Right hindlimb (tissue), 1 donor: ENCODE measurements at regions not wholly inside any gene's neighbourhood (a gene's known extent, or its start where the extent isn't known, plus 50 kb on each side); places are given as distances from the start of the nearest gene placed in this dataset.
"Not testable (repeated sequence)": the region's sequence is repeated elsewhere in the genome, so short reads cannot be mapped to it uniquely, and the experiment has no call there.

Experiments
- DNase-seq: peaks from one replicate; pipeline ENCODE4 v3.0.0-alpha.2; 2018

- DNase-seq: no peak
These were observed 77.8 kb upstream of the TBC1D5 start for GRCh38 chr3:17820275-17820674.

GRCh38 chr3:17817973-17818372 is 75.5 kb upstream of the TBC1D5 start:
- not testable (repeated sequence) for DNase-seq

DNA sequence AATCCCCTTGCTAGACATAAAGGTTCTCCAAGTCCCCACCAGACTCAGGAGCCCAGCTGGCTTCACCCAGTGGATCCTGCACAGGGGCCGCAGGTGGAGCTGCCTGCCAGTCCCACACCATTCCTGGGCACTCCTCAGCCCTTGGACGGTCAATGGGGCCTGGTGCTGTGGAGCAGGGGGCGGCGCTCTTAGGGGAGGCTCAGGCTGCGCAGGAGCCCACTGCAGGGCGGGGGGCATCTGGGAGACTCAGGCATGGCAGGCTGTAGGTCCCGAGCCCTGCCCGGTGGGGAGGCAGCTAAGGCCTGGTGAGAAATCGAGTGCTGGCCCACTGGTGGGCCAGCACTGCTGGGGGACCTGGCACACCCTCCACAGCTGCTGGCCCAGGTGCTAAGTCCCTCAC is 75.1 kb upstream of the TBC1D5 start:
- DNase-seq: no peak

DNA sequence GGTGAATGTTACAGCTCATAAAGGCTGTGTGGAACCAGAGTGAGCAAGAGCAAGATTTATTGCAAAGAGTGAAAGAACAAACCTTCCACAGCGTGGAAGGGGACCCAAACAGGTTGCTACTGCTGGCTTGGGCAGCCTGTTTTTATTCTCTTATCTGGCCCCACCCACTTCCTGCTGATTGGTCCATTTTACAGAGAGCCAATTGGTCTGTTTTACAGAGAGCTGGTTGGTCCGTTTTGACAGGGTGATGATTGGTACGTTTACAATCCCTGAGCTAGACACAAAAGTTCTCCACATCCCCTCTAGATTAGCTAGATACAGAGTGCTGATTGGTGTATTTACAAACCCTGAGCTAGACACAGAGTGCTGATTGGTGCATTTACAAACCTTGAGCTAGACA is 74.4 kb upstream of the TBC1D5 start:
- DNase-seq: not testable (repeated sequence)

- DNase-seq: not testable (repeated sequence)
These were observed 69.9 kb upstream of the TBC1D5 start for GRCh38 chr3:17812328-17812727.

GRCh38 chr3:17811646-17812045 is 69.2 kb upstream of the TBC1D5 start:
- DNase-seq: no peak

DNA sequence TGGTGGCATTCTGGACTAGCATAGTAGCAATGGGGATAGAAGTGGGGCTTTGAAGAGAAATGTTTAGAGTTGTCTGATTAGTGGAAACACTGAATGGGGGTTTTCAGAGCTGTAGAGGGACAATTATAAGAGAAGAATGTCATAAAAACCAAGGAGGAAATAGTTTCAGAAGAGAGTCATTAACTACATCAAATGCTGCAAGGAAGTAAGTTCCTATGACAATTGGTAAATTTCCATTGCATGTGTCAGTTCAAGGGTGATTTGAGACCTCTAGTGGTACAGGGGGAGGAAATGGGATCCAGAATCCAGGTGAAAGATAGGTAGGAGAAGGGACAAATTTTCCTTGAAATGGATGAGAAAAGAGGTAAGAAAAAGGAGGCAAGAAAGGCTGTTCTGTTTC is 68.3 kb upstream of the TBC1D5 start:
- DNase-seq: no peak

GRCh38 chr3:17808994-17809393 is 66.6 kb upstream of the TBC1D5 start:
- DNase-seq: no peak

DNA sequence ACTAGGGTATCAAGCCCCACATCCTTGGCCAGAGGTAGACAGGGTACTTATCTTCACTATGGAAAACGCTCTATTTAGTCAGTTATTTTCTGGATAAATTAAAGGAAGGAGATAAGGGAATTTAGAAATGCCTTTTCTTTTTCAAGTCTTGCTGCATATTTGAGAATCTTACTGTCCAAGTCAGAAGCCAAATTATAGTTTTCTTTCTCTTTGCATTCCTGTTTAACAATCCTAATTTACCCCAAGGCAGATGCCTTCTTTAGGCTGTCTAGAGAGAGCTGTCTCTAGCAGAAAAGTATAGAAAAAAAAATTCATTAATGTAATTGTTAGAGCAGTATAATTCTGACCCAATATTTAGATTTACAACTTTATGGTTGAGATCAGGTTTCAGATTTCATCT is 64.4 kb upstream of the TBC1D5 start:
- DNase-seq: no peak

- no peak for DNase-seq
These were observed 63.8 kb upstream of the TBC1D5 start for GRCh38 chr3:17806201-17806600.

- no peak for DNase-seq
These were observed 63.1 kb upstream of the TBC1D5 start for GRCh38 chr3:17805461-17805940.

DNA sequence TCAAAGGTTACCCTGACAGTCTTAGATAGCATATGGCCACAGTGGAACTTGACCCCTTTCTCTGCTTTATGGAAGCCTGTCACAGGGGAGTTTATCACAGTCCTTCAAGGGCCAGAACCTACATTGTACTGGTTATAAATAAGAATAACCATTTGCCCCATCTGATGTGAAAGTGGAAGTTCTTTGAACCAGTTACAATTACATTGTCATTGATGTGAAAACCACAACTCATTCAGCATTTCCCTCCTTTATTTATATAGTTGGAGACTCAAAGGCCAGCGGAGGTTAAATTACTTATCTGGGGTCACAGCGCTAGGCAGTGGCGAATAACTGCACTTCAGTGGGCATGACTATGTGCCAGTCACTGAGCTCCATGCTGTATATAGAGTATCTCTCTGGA is 60.5 kb upstream of the TBC1D5 start:
- no peak for DNase-seq

- no peak for DNase-seq
These were observed 58.7 kb upstream of the TBC1D5 start for GRCh38 chr3:17801131-17801530.

DNA sequence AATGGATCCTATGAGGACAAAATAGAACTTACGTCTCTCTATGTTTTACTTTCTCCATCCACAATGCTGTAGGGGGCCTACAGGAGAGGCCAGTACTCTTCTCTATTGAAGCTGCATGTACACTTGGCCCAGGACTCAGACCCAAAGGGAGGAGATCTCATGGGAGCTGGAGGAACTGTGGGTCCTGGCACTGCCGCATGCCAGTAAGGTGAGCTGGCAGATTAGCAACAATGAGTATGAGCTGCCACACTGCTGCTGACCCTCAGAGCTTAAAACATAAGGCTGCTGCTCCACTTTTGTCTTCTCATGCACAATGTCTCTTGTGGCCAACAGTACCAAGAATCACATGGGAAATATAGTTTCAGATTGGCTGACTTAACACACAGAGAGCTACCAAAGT is 57.8 kb upstream of the TBC1D5 start:
- no peak for DNase-seq

DNA sequence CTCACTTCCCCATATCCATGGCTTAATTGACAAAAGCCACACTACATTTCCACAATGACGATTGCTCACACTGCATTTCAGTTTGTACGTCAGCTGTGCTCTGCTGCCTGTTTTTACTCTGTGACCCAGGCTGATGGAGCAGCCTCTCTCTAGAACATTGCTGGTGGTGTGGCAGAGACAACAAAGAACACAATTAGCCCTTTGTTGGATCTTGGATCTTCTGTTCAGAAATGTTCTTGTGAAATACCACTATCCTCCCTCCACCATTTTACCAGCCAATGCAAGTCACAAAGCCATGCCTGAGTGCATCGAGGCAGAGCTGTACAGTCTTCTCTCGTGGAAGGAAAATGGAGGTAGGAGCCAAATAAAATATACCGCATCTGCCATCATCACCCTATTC is 56.9 kb upstream of the TBC1D5 start:
- no peak for DNase-seq

- DNase-seq: no peak
These were observed 55.6 kb upstream of the TBC1D5 start for GRCh38 chr3:17798000-17798399.

DNA sequence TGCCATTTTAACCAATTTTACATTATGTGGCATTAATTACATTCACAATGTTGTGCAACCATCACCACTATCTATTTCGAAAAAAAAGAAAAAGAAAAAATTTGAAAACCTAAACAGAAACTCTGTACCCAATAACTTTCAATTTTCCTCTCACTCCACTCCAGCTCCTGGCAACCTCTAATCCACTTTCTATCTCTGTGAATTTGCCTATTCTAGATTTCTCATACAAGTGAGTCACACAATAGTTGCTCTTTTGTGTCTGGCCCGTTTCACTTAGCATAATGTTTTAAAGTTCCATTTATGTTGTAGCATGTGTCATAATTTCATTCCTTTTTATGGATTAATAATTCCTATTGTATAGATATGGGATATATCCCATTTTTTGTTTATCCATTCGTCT is 53.3 kb upstream of the TBC1D5 start:
- DNase-seq: no peak

- DNase-seq: no peak
These were observed 52.8 kb upstream of the TBC1D5 start for GRCh38 chr3:17795280-17795679.

- no peak for DNase-seq
These were observed 51.2 kb upstream of the TBC1D5 start for GRCh38 chr3:17793542-17794195.
